ENCODE measurements at regions not wholly inside any gene's neighbourhood (a gene's known extent, or its start where the extent isn't known, plus 50 kb on each side); places are given as distances from the start of the nearest gene placed in this dataset.

- no peak for TF ChIP-seq CTCF (IDR thresholded peaks at IDR 0.05; ENCODE audit: poor library complexity, severe bottlenecking)
- TF ChIP-seq TAF1 (IDR thresholded peaks at IDR 0.05; ENCODE audit: low read depth) = no peak
- no peak for TF ChIP-seq REST (IDR thresholded peaks at IDR 0.05; ENCODE audit: borderline replicate concordance)
- no peak for TF ChIP-seq POLR2AphosphoS5 (IDR thresholded peaks at IDR 0.05)
- no peak for TF ChIP-seq EP300 (conservative IDR thresholded peaks at IDR 0.05; ENCODE audit: poor library complexity, severe bottlenecking)
Measured at GRCh38 chr6:14664621-14665315, 547.2 kb downstream of the CD83 start.
